DOHH2 (cell line): ENCODE measurements at regions not wholly inside any gene's neighbourhood (a gene's known extent, or its start where the extent isn't known, plus 50 kb on each side); places are given as distances from the start of the nearest gene placed in this dataset.

Experiments used
- H3F3A ChIP-seq: fragments of 200-600 bp; sonication (generic), shearing (Covaris generic); 2 replicates; pipeline ENCODE4 v1.6.0; 2016; ENCODE audit warnings: antibody characterized with exemption, mild to moderate bottlenecking; ENCODE audit not compliant: control insufficient read depth, insufficient read depth
- H3K27ac ChIP-seq: fragments of 200-600 bp; sonication (generic); 2 replicates; pipeline ENCODE4 v1.5.1; 2014; ENCODE audit warnings: low read depth, mild to moderate bottlenecking, low read length, moderate library complexity
- H3K27me3 ChIP-seq: fragments of 200-600 bp; sonication (generic); 2 replicates; pipeline ENCODE4 v1.6.1; 2014; ENCODE audit warnings: mild to moderate bottlenecking, low read length, mixed read lengths; ENCODE audit not compliant: control insufficient read depth
- H3K36me3 ChIP-seq: fragments of 200-600 bp; sonication (generic); 2 replicates; pipeline ENCODE4 v1.6.1; 2014; ENCODE audit warnings: mild to moderate bottlenecking, low read length, moderate library complexity, mixed read lengths; ENCODE audit not compliant: control insufficient read depth
- H3K4me1 ChIP-seq: fragments of 200-600 bp; sonication (generic); 2 replicates; pipeline ENCODE4 v1.6.1; 2014; ENCODE audit warnings: mild to moderate bottlenecking, low read length, mixed read lengths; ENCODE audit not compliant: control insufficient read depth
- H3K4me2 ChIP-seq: fragments of 200-600 bp; sonication (generic); 2 replicates; pipeline ENCODE4 v1.6.0; 2014; ENCODE audit warnings: mild to moderate bottlenecking, low read length, moderate library complexity
- H3K4me3 ChIP-seq: fragments of 200-600 bp; sonication (generic); 2 replicates; pipeline ENCODE4 v1.5.1; 2014; ENCODE audit warnings: mild to moderate bottlenecking, low read length, mixed read lengths
- H3K79me2 ChIP-seq: fragments of 200-600 bp; sonication (generic); 2 replicates; pipeline ENCODE4 v1.6.1; 2014; ENCODE audit warnings: mild to moderate bottlenecking, low read length, mixed read lengths; ENCODE audit not compliant: control insufficient read depth
- H3K9me2 ChIP-seq: fragments of 200-600 bp; sonication (generic); replicated peaks from 2 replicates; pipeline ENCODE4 v1.6.1; 2014; ENCODE audit warnings: mild to moderate bottlenecking, low read length, mixed read lengths; ENCODE audit not compliant: control insufficient read depth
- H3K9me3 ChIP-seq: fragments of 200-600 bp; sonication (generic); 2 replicates; pipeline ENCODE4 v1.6.1; 2014; ENCODE audit warnings: antibody characterized with exemption, low read length, mixed read lengths; ENCODE audit not compliant: control insufficient read depth, insufficient read depth
- H4K20me1 ChIP-seq: fragments of 200-600 bp; sonication (generic); 2 replicates; pipeline ENCODE4 v1.6.0; 2014; ENCODE audit warnings: low read depth, mild to moderate bottlenecking, antibody characterized with exemption, low read length, moderate library complexity; ENCODE audit not compliant: control insufficient read depth, insufficient read depth
- EZH2phosphoT487 ChIP-seq: fragments of 200-600 bp; sonication (generic); IDR thresholded peaks from 2 replicates; pipeline ENCODE4 v1.6.1; 2017; ENCODE audit warnings: borderline replicate concordance, mild to moderate bottlenecking, antibody characterized with exemption, low read length, moderate library complexity, mixed read lengths
- TF ChIP-seq, protein P1 (sequence below): fragments of 200-600 bp; sonication (generic); IDR thresholded peaks from one replicate; pipeline ENCODE4 v1.5.1; 2014; ENCODE audit warnings: antibody characterized with exemption, mild to moderate bottlenecking, low read depth, low read length; ENCODE audit not compliant: poor library complexity, severe bottlenecking

DNA sequence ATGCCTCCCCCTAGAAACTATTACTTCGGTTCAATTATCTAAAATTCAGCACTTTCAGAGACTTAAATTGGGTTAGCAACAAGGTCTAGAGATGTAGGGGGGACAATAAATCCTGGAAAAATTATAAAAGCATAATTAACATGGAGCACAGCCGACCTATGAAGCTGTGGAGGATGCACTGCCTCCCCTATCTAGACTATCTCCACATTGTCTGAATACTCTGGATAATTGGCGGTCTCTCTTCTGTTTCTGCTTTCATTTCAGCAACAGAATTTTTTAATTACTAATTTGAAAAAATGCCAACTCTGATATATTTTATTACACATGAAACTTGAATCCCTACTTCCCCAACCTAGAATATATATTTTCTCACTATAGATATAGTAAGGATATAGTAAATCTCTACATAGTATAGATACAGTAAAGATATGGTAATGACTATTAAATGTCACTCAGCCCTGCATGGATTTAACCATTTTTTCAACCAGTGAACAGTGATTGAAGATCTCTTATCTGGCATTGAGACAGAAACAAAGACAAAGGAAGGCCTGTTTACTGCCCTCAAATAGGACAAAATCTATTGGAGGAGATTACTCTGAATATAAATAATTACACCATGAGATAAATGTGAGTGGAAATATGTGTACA lies 157.6 kb downstream of the BLID start:
- Histone ChIP-seq H3K79me2 (no peaks in the 10 kb centered on the region), H3K4me3 (no peak overlapping the region), H3K9me2 (no peaks in the 10 kb centered on the region), H4K20me1 (no peaks in the 10 kb centered on the region), H3K27ac (no peak overlapping the region), H3K36me3 (no peaks in the 10 kb centered on the region), H3K27me3 (no peaks in the 10 kb centered on the region), H3F3A (no peaks in the 10 kb centered on the region), H3K4me2 (no peak overlapping the region), H3K4me1 (no peaks in the 10 kb centered on the region), H3K9me3 (no peaks in the 10 kb centered on the region)
- TF ChIP-seq, protein P1, sequence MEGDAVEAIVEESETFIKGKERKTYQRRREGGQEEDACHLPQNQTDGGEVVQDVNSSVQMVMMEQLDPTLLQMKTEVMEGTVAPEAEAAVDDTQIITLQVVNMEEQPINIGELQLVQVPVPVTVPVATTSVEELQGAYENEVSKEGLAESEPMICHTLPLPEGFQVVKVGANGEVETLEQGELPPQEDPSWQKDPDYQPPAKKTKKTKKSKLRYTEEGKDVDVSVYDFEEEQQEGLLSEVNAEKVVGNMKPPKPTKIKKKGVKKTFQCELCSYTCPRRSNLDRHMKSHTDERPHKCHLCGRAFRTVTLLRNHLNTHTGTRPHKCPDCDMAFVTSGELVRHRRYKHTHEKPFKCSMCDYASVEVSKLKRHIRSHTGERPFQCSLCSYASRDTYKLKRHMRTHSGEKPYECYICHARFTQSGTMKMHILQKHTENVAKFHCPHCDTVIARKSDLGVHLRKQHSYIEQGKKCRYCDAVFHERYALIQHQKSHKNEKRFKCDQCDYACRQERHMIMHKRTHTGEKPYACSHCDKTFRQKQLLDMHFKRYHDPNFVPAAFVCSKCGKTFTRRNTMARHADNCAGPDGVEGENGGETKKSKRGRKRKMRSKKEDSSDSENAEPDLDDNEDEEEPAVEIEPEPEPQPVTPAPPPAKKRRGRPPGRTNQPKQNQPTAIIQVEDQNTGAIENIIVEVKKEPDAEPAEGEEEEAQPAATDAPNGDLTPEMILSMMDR, result no peak
- no peak for TF ChIP-seq EZH2phosphoT487

DNA sequence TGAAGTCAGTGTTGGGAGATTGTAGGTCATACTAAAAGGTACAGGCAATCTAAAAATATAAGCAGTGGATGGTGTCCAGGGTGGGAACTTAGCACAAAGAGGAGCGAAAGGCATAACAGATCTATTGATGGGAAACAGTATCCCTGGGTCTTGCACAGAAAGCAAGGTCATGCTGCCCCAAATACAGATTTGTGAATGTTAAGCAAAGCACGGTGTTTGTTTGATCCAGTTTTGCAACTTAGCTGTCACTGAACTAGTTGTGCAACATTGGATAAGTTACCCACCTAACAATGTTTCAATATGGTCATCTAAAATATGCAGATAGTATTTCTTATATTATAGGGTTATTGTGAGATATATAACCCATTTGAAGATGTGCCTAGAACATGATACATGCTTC lies 162.9 kb downstream of the BLID start:
- no peaks in the 10 kb centered on the region for H3K79me2 ChIP-seq
- TF ChIP-seq, protein P1, result no peak
- TF ChIP-seq EZH2phosphoT487, result no peak
- H3K4me2 ChIP-seq, result no peak overlapping the region
- no peaks in the 10 kb centered on the region for H3K36me3 ChIP-seq
- no peaks in the 10 kb centered on the region for H3K9me2 ChIP-seq
- H3K4me1 ChIP-seq, result no peaks in the 10 kb centered on the region
- H3F3A ChIP-seq, result no peaks in the 10 kb centered on the region
- H3K4me3 ChIP-seq, result no peak overlapping the region
- no peak overlapping the region for H3K27ac ChIP-seq
- H3K27me3 ChIP-seq, result 0 out of 2 replicates have a peak, but pooled peaks cover 3% of the 10 kb centered on the region
- no peaks in the 10 kb centered on the region for H4K20me1 ChIP-seq
- no peaks in the 10 kb centered on the region for H3K9me3 ChIP-seq

DNA sequence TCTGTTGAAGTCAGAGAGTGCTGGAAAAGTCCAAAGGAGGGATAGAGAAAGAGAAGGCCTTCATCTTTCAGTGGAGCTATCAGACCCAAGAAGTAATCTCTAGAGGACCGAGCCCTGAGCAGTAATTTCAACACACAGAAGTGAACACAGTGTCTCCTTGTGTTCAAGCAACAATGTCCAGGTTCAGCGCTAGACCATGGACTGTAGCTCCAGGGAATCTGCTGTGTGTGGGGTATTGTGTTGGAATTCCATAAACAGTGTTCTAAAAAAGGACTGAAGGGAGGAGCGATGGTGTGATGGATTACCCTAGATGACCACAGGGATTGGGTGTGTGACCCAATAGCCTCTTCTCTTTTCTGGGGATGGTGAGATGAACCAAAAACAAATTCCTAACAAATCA lies 165.9 kb downstream of the BLID start:
- H3K9me2 ChIP-seq, result no peaks in the 10 kb centered on the region

More for the DNA sequence above, 165.9 kb downstream of the BLID start:
- no peak overlapping the region for H3K27ac ChIP-seq
- no peaks in the 10 kb centered on the region for H3K79me2 ChIP-seq
- no peaks in the 10 kb centered on the region for H3K4me1 ChIP-seq
- H3K4me3 ChIP-seq, result no peak overlapping the region
- no peak for TF ChIP-seq EZH2phosphoT487
- TF ChIP-seq, protein P1, result no peak
- no peak overlapping the region for H3K4me2 ChIP-seq
- H3K27me3 ChIP-seq, result 0 out of 2 replicates have a peak, but pooled peaks cover 3% of the 10 kb centered on the region
- no peaks in the 10 kb centered on the region for H4K20me1 ChIP-seq
- no peaks in the 10 kb centered on the region for H3K36me3 ChIP-seq
- H3K9me3 ChIP-seq, result no peaks in the 10 kb centered on the region
- H3F3A ChIP-seq, result no peaks in the 10 kb centered on the region
